ENCODE measurements at regions not wholly inside any gene's neighbourhood (a gene's known extent, or its start where the extent isn't known, plus 50 kb on each side); places are given as distances from the start of the nearest gene placed in this dataset.

DNA sequence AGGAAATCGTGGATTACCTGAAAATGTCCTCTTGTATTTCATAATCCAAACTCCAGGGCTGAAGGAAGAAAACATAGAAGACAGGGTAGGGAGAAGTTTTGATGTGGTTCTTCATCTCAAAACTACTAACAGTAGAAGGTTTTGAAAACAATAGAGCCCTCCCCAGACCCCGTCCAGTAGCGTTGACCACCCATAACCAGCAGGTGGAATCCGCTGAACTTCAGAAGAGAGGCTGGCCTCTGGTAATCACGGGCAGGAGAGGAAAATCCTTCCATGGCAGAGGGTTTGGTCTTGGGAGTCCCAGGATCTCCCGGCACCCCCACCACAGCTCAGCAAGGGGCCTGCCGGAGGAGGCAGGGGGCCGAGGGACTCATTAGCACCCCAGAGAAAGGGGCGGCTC lies 333.4 kb upstream of the RNF32 start:
- DNase-seq (ENCODE audit: low spot score), result no peak

GRCh38 chr7:156305351-156305750 lies 335.2 kb upstream of the RNF32 start:
- no peak for DNase-seq (ENCODE audit: low spot score)

GRCh38 chr7:156282816-156283215 lies 357.8 kb upstream of the RNF32 start:
- no peak for DNase-seq (ENCODE audit: low spot score)

DNA sequence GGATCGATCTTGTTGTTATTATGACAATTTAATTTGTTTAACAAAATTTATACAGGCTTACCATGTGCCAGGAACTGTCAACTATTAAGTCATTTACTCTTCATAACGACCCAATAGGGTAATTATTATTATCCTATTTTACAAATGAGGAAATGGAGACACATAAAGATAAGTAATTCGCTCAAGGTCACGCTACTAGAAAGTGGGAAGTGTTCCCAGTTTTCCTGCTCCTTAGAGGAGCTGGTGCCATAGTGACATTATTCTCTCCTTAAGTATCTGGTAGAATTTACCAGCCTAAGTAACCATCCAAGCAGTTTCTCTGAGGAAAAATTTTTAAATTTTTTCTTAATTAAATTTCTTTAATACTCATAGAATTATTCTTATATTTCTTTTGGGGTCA lies 360.9 kb upstream of the RNF32 start:
- DNase-seq (ENCODE audit: low spot score), result no peak

GRCh38 chr7:156275292-156275691 lies 365.3 kb upstream of the RNF32 start:
- DNase-seq (ENCODE audit: low spot score), result no peak

- DNase-seq (ENCODE audit: low spot score), result no peak
These were observed 366.0 kb upstream of the RNF32 start for GRCh38 chr7:156274557-156274956.

DNA sequence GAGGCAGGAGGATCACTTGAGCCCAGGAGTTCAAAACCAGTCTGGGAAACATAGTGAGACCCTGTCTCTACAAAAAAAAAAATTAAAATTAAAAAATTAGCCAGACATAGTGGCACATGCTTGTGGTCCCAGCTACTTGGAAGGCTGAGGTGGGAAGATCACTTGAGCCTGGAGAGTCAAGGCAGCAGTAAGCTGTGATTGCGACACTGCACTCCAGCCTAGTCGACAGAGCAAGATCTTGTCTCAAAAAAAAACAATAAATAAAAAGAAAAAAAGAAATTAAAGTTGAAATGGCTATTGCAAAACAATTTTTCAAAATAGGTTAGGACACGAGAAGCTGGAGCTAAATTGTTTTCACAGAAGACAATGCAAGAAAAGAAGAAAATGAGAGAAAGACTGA lies 379.0 kb upstream of the RNF32 start:
- no peak for DNase-seq (ENCODE audit: low spot score)

DNA sequence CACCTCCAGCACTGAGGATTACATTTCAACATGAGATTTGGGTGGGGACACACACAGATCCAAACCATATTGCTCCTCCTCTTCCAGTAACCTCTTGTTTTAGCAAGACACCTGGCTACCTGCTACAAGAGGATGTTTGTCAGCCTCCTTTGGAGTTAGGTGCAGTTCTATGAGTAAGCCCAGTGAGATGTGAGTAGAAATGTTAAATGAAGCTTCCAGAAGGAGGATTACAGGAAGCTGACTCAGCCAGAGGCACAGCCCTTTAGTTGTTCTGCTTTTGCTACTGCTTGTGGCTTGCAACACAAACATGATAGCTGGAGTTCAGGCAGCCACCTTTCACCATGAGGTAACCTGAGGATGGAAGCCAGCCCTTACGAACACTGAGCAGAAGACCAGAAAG lies 382.7 kb upstream of the RNF32 start:
- no peak for DNase-seq (ENCODE audit: low spot score)

DNA sequence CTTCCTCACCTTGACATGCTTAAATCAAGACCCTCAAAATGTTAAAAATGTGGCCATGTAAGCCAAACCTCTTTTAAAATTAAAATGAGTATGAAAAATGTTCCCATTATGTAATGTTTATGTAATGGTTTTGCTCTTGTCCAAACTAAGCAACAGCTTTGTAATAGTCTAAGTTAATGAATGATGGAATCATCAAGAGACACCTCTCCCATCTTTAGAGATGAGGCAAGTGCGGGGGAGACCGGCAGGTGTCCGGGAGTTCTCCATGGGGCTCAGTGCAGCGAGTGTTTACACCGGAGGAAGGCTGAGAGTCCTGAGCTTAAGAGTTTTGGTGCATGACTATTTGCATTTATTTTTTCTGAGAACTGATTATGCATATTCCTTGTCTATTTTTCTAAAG lies 384.9 kb upstream of the RNF32 start:
- DNase-seq (ENCODE audit: low spot score), result no peak

- DNase-seq (ENCODE audit: low spot score), result no peak
These were observed 388.7 kb upstream of the RNF32 start for GRCh38 chr7:156251861-156252260.

- DNase-seq (ENCODE audit: low spot score), result no peak
These were observed 400.0 kb upstream of the RNF32 start for GRCh38 chr7:156240532-156240931.

DNA sequence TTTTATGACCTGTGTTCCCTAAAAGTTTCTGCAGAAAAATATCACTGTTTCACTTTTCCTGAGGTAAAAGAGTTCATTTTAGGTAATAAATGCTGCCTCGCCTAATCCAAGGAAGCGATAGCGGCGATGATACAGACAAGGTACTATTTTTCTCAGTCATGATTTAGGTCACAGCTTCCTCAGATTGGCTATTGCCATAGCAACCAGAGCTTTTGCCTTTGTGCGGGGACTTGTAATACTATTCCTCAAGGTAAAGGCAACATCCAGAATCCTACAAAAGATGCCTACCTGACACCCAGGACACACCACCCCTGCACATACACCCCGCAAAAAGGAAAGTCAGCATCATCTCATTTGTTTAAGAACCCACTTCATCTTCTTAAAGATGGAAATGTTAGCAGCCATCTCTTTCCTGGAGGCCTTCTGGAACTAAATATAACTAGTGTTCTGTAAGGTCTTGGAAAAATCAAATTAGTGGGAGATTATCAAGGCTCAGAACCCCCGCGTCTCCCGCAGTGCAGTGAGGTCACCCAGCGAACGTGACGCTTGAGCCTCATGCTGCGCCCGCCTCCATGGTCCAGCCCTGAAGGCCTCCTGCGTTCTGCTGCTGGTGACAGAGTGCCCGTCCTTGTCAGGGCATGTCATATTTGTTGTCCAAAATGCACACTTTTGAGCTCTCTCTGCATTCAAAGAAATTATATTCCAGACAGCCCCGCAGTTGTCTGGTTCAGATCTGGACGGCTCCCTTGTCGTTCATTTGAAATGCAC lies 402.0 kb upstream of the RNF32 start:
- no peak for DNase-seq (ENCODE audit: low spot score)

DNA sequence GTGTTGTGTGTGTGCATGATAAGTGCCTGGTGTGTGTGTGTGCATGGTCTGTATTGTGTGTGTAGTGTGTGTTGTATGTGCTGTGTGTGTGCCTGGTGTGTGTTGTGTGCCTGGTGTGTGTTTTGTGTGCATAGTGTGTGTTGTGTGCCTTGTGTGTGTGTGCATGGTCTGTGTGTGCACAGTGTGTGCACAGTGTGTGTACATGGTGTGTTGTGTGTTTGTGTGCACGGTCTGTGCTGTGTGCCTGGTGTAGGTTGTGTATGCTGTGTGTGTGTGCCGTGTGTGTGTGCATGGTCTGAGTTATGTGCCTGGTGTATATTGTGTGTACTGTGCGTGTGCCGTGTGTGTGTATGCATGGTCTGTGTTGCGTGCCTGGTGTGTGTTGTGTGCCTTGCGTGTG lies 403.0 kb upstream of the RNF32 start:
- DNase-seq (ENCODE audit: low spot score), result no peak

GRCh38 chr7:156236936-156237599 lies 403.5 kb upstream of the RNF32 start:
- no peak for DNase-seq (ENCODE audit: low spot score)

- no peak for DNase-seq (ENCODE audit: low spot score)
These were observed 404.2 kb upstream of the RNF32 start for GRCh38 chr7:156236181-156236889.

DNA sequence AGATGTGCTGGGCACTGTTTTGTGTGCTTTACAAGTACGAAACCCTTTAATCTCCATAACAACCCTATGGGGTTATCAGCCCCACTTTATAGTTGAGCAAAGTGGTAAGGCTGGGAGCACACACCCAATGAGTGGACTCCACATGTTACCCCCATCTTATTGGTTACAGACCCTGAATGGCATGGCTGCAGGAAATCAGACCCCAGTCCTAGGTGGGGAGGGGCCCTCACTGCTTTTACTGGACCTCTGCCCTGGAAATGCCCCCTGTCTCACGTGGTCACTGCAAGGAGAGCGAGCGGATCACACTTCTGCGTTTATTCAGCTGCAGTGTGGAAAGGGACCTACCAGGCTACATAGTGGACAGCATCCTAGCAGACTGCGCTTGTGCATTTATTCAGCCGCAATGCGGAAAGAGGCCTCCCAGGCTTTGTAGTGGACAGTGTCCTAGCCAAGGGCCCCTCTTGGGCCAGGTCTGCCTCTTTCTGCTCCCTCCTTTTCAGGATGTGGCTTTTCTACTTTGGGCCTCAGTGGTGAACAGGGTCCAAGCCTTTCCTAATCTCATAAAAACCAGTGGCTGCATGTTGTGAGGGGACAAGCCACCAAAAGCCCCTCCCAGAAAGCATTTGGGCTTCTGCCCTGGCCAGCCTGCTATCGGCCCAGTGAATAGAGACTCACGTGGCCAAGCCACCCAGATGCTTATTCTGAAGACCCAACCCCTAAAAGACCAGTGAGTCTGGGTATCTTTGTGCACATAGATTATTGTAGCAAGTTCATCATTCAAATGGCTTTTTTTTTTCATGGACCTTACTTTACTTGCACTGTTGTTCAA lies 405.7 kb upstream of the RNF32 start:
- DNase-seq (ENCODE audit: low spot score), result no peak

DNA sequence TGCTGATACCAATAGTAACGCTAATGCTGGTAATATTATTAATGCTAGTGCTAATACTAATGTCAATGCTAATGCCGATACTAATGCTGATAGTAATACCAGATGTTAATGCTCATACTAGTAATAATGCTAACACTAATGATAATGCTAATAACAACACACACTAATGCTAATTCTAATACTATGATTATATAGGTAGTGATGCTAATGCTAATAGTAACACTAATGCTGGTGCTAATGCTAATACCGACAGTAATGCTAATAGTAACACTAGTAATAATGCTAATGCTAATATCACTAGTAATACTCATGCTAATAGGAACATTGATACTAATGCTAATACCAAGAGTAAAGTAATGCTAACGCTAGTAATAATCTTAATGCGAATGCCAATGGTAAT lies 406.4 kb upstream of the RNF32 start:
- DNase-seq (ENCODE audit: low spot score), result no peak

DNA sequence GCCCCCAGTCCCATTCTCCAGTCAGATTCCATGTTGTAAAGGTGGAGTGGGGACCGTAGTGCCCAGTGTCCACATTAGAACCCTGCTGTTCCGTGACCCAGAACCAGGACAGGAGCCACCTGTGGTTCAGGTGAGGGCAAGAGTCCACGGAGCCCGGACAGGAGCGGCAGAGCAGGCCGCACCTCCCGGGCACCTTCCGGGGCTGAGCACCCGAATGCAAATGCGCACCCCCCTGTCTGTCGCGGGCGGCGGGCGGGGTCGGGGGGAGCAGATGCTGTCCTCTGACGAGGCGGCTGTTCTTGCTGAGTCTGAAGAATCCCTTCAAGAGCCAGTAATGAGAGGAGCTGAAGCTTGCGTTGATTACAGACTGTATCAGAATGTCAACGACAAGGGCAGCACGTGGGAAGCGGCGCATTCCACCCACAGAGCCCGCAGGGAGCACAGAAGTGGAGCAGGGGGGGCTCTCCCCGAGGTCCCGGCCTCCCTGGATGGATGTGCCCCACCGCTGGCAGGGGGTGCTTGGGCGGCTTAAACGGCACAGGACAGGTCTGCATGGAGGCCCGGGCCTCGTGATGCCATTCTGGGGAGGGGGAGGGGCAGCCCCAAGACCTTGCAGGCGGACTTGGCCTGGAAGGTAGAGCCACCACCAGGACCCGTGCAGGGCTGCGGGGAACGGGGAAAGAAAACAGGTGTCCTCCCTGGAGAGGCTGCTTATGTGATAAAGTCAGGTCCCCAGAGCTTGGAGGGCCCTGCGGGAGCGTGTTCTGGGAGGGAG lies 407.5 kb upstream of the RNF32 start:
- no peak for DNase-seq (ENCODE audit: low spot score)

DNA sequence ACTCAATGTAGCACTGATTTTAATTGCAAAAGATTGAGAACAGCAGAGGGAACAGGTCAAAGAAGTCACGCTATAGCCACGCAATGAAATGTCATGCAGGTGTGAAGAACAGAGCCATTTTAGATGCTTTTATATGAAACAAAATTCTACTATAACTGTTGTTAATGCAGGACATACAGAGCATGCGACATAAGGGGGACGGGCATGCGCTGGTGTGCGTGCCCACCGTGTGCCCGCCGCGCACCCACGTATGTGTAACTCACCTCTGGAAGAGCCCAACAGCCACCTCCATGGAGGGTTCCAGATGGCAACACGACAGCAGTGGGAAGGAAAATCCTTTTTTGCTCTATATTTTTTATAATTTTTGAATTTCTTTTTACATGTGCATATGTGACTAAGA lies 410.0 kb upstream of the RNF32 start:
- DNase-seq (ENCODE audit: low spot score), result no peak

DNA sequence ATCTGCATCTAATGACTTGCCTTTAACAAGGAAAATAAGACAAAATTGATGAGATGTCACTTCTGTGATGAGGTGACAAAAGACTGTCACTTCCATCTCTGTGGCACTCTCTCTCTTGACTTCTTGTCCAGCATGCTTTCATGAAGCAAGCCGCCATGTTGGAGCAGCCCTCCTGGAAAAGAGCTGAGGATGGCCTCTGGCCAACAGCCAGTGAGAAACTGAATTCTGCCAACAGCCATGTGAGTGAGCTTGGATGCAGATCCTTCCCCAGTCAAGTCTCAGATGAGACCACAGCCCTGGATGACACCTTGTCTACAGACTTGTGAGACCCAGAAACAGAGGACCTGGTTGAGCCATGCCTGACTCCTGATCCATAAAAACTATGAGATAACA lies 412.6 kb upstream of the SHH start:
- DNase-seq (ENCODE audit: low spot score), result no peak

Measured in germinal center (tissue), 1 donor.